Activated B cell treated with CpG ODN at 0.5 μM for 24 hours (primary cell): ENCODE measurements at regions not wholly inside any gene's neighbourhood (a gene's known extent, or its start where the extent isn't known, plus 50 kb on each side); places are given as distances from the start of the nearest gene placed in this dataset.

Experiments
- ATAC-seq: fragments of 200-7000 bp; cut with Tn5 transposase; one replicate; pipeline ENCODE4 v1.10.0; 2021; ENCODE audit warnings: low read depth, mild to moderate bottlenecking, moderate library complexity
- CTCF ChIA-PET: fragments of 350-600 bp; sonication (Branson Sonifier 250); formaldehyde crosslinking; loops from one replicate; lab custom pipeline; 2021; ENCODE audit warnings: antibody characterized with exemption; lab: Charles Lee
- POLR2A ChIA-PET: fragments of 350-600 bp; sonication (Branson Sonifier 250); formaldehyde crosslinking; loops from one replicate; lab custom pipeline; 2021; ENCODE audit warnings: antibody characterized with exemption; lab: Charles Lee
- DNase-seq: peaks from one replicate; pipeline ENCODE4 v3.0.0; 2022
- H3K27ac Mint-ChIP-seq: one replicate; pipeline ENCODE4 v1.8.0; 2020; ENCODE audit warnings: mixed read lengths
- H3K27me3 Mint-ChIP-seq: one replicate; pipeline ENCODE4 v1.8.0; 2021; ENCODE audit warnings: mixed read lengths
- H3K36me3 Mint-ChIP-seq: one replicate; pipeline ENCODE4 v1.8.0; 2021; ENCODE audit warnings: low read depth, mixed read lengths
- H3K4me1 Mint-ChIP-seq: one replicate; pipeline ENCODE4 v1.8.0; 2021; ENCODE audit warnings: mixed read lengths
- H3K4me3 Mint-ChIP-seq: one replicate; pipeline ENCODE4 v1.8.0; 2020; ENCODE audit warnings: mild to moderate bottlenecking, mixed read lengths
- H3K9me3 Mint-ChIP-seq: one replicate; pipeline ENCODE4 v1.8.0; 2020; ENCODE audit warnings: mixed read lengths
- CTCF ChIP-seq: fragments of 200-600 bp; IDR thresholded peaks from one replicate; pipeline ENCODE4 v1.8.0; 2022; ENCODE audit warnings: antibody characterized with exemption, mild to moderate bottlenecking
- intact Hi-C: fragments of 100-400 bp; cut with micrococcal nuclease; formaldehyde crosslinking; loops from one replicate; pipeline ENCODE4 v1.15.1; 2024

DNA sequence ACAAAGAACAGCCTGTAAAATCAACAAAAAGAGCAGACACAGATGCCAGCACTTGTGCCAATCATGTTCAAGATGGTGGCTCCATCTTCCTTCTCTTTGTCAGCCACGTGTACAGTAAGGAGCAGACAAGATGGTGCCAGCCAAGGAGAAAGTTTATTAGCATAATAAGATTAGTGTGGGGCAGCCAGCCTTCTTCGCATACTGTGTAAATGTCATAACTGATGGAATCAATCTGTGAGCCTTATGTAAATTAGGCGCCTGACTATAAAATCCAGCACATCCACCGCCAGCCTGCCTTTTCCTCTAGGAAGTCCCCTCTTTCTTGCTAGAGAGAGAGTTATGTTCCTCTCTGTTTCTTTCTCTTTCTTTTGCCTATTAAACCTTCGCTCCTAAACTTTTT, 99.7 kb upstream of the RALGAPA2 start:
- CTCF ChIA-PET = no interaction called here
- no peak for ATAC-seq

DNA sequence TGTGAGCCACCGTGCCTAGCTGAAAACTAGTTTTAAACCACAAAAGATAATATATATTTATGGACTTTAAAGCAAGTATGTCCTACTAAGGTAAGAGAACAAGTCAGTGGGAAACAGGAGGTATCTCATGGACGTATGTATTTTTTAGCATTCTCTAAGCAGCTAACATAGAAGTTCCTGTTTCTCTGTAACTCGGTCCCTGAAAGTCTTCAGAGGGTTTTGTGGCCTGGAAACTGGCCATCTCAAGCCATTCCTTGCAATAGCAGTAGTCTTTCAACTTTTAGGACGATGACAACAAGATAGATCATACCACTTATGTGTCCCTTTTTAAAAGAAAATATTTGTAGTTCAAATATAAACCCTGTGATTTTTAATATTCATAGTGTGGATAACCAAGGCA, 95.6 kb upstream of the RALGAPA2 start:
- Mint-ChIP-seq H3K27me3 (peaks cover 19% of the 10 kb centered on the region), H3K27ac (no peak overlapping the region), H3K4me1 (no peaks in the 10 kb centered on the region), H3K36me3 (no peaks in the 10 kb centered on the region), H3K9me3 (no peaks in the 10 kb centered on the region), H3K4me3 (no peak overlapping the region)
- intact Hi-C loops = no loop called here
- ATAC-seq (no peak), DNase-seq (no peak)
- ChIA-PET POLR2A (no interaction called here), CTCF (interaction anchor here (1.7 to 2.1 kb wide), 2 partner anchors 9 to 16 kb away, joined by 4 to 5 read pairs; no protein-coding TSS in a partner anchor)
- TF ChIP-seq CTCF = no peak

More for the DNA sequence above, 99.7 kb upstream of the RALGAPA2 start:
- H3K9me3 Mint-ChIP-seq = no peaks in the 10 kb centered on the region
- intact Hi-C loops = no loop called here
- no peak for TF ChIP-seq CTCF
- POLR2A ChIA-PET = no interaction called here
- DNase-seq = no peak
- no peak overlapping the region for H3K4me3 Mint-ChIP-seq
- H3K4me1 Mint-ChIP-seq = no peaks in the 10 kb centered on the region
- no peaks in the 10 kb centered on the region for H3K36me3 Mint-ChIP-seq
- H3K27me3 Mint-ChIP-seq = peaks cover 18% of the 10 kb centered on the region
- H3K27ac Mint-ChIP-seq = no peak overlapping the region

- Mint-ChIP-seq H3K27me3 (peaks cover 14% of the 10 kb centered on the region), H3K4me3 (no peak overlapping the region), H3K9me3 (no peaks in the 10 kb centered on the region), H3K36me3 (no peaks in the 10 kb centered on the region), H3K27ac (no peak overlapping the region), H3K4me1 (no peaks in the 10 kb centered on the region)
- no peak for TF ChIP-seq CTCF
- ATAC-seq (no peak), DNase-seq (no peak)
- ChIA-PET CTCF (interaction anchor here (1.7 kb wide), 1 partner anchor 18 kb away, joined by 5 read pairs; no protein-coding TSS in a partner anchor), POLR2A (no interaction called here)
- intact Hi-C loops = no loop called here
These were observed 94.0 kb upstream of the RALGAPA2 start for GRCh38 chr20:20806121-20807095.

- POLR2A ChIA-PET = no interaction called here
- intact Hi-C loops = no loop called here
- Mint-ChIP-seq H3K4me1 (no peaks in the 10 kb centered on the region), H3K36me3 (no peaks in the 10 kb centered on the region), H3K27me3 (peaks cover 6% of the 10 kb centered on the region), H3K27ac (no peak overlapping the region), H3K4me3 (no peak overlapping the region), H3K9me3 (no peaks in the 10 kb centered on the region)
- DNase-seq (no peak), ATAC-seq (no peak)
- CTCF ChIA-PET = no interaction called here
- TF ChIP-seq CTCF = no peak
These were observed 90.6 kb upstream of the RALGAPA2 start for GRCh38 chr20:20803011-20803410.

DNA sequence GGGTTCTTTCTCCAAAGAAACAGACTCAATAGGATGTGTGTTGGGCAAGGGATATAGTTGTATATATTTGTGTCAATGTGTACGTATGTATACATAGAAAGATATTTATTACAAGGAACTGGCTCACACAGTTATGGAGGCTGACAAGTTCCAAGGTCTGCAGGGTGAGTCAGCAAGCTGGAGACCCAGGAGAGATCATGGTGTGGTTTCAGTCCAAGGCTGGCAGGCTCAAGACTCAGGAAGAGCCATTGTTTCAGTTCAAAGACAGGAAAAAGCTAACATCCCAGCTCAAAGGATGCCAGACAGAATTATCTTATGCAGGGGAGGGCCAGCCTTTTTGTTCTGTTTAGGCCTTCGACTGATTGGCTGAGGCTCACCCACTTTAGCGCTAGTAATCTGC, 89.9 kb upstream of the RALGAPA2 start:
- Mint-ChIP-seq H3K4me1 (no peaks in the 10 kb centered on the region), H3K4me3 (no peak overlapping the region), H3K9me3 (no peaks in the 10 kb centered on the region), H3K36me3 (no peaks in the 10 kb centered on the region), H3K27ac (no peak overlapping the region), H3K27me3 (peaks cover 6% of the 10 kb centered on the region)
- intact Hi-C loops = no loop called here
- DNase-seq (no peak), ATAC-seq (no peak)
- ChIA-PET POLR2A (no interaction called here), CTCF (no interaction called here)
- TF ChIP-seq CTCF = no peak
